Endodermal cell (in vitro differentiated cells): ENCODE measurements at regions not wholly inside any gene's neighbourhood (a gene's known extent, or its start where the extent isn't known, plus 50 kb on each side); places are given as distances from the start of the nearest gene placed in this dataset.

Experiments
- DNase-seq: peaks from one replicate; pipeline ENCODE4 v3.0.0-alpha.2; 2017
- H3K27ac ChIP-seq: 2 replicates; pipeline ENCODE4 v1.5.1; 2013; ENCODE audit warnings: mild to moderate bottlenecking, low read depth, low read length, moderate library complexity
- H3K27me3 ChIP-seq: 2 replicates; pipeline ENCODE4 v1.6.1; 2013; ENCODE audit warnings: mild to moderate bottlenecking, low read length, moderate library complexity; ENCODE audit not compliant: insufficient read depth, control insufficient read depth, poor library complexity, severe bottlenecking
- H3K36me3 ChIP-seq: 2 replicates; pipeline ENCODE4 v1.7.0; 2013; ENCODE audit warnings: mild to moderate bottlenecking, low read length, moderate library complexity; ENCODE audit not compliant: control insufficient read depth, insufficient read depth
- H3K4me1 ChIP-seq: one replicate; pipeline ENCODE4 v1.7.0; 2013; ENCODE audit warnings: low read length; ENCODE audit not compliant: control insufficient read depth, insufficient read depth
- H3K4me3 ChIP-seq: 2 replicates; pipeline ENCODE4 v1.5.1; 2013; ENCODE audit warnings: mild to moderate bottlenecking, low read length, moderate library complexity
- H3K9ac ChIP-seq: 2 replicates; pipeline ENCODE4 v1.6.1; 2013; ENCODE audit warnings: mild to moderate bottlenecking, low read length, moderate library complexity; ENCODE audit not compliant: poor library complexity, severe bottlenecking; ENCODE audit errors: extremely low read depth
- H3K9me3 ChIP-seq: 2 replicates; pipeline ENCODE4 v1.6.1; 2013; ENCODE audit warnings: mild to moderate bottlenecking, low read length, moderate library complexity; ENCODE audit not compliant: control insufficient read depth
- H3K27ac Mint-ChIP-seq: 2 replicates; pipeline ENCODE4 v1.8.0; 2020; ENCODE audit warnings: mixed read lengths
- H3K27me3 Mint-ChIP-seq: 2 replicates; pipeline ENCODE4 v1.8.0; 2021; ENCODE audit warnings: mild to moderate bottlenecking, mixed read lengths; ENCODE audit not compliant: insufficient read depth
- H3K36me3 Mint-ChIP-seq: 2 replicates; pipeline ENCODE4 v1.8.0; 2020; ENCODE audit warnings: low read depth, mixed read lengths
- H3K4me1 Mint-ChIP-seq: 2 replicates; pipeline ENCODE4 v1.8.0; 2020; ENCODE audit warnings: mixed read lengths
- H3K4me3 Mint-ChIP-seq: 2 replicates; pipeline ENCODE4 v1.8.0; 2020; ENCODE audit warnings: mild to moderate bottlenecking, moderate library complexity, mixed read lengths
- H3K9me3 Mint-ChIP-seq: 2 replicates; pipeline ENCODE4 v1.8.0; 2020; ENCODE audit warnings: mild to moderate bottlenecking, mixed read lengths
- WGBS, 2 experiments: methylation state at CpG; one replicate each; pipeline versions ENCODE4 v1.1.5 to v1.1.7; 2013; ENCODE audit warnings: missing lambda C conversion rate in 2 of 2, mixed read lengths in 1 of 2; ENCODE audit not compliant: insufficient coverage in 1 of 2, insufficient read length in 1 of 2; 5-methylcytosine and 5-hydroxymethylcytosine counted together
- TF ChIP-seq, protein P1 (sequence below): fragments of 200-600 bp; sonication (generic); conservative IDR thresholded peaks from 2 replicates; pipeline ENCODE4 v1.5.0; 2021; ENCODE audit warnings: antibody characterized with exemption, mild to moderate bottlenecking

DNA sequence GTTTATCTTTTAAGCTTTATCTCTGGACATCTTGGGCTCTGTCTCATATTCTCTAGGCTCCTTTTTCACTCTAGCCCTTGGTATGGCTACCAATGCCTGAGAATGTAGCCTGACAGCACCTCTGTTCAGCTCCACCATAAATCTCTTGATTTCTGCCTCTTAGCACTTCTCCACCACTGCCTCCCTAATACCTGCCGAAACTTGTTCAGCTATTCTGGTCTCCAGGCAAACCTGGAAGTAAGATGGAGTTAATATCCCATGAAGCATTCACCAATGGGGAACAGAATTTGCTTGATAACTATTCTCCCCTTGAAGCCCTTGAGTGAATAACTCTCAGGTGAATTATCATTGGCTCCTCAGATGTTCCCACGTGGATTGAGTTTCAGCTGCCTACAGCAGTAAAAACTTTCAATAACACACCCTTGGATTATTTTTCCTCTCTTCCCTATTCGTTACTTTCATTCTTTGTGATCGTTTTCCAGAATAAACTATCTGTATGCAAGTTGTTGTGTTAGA is 145.6 kb downstream of the EVA1A start:
- TF ChIP-seq, protein P1, sequence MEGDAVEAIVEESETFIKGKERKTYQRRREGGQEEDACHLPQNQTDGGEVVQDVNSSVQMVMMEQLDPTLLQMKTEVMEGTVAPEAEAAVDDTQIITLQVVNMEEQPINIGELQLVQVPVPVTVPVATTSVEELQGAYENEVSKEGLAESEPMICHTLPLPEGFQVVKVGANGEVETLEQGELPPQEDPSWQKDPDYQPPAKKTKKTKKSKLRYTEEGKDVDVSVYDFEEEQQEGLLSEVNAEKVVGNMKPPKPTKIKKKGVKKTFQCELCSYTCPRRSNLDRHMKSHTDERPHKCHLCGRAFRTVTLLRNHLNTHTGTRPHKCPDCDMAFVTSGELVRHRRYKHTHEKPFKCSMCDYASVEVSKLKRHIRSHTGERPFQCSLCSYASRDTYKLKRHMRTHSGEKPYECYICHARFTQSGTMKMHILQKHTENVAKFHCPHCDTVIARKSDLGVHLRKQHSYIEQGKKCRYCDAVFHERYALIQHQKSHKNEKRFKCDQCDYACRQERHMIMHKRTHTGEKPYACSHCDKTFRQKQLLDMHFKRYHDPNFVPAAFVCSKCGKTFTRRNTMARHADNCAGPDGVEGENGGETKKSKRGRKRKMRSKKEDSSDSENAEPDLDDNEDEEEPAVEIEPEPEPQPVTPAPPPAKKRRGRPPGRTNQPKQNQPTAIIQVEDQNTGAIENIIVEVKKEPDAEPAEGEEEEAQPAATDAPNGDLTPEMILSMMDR = no peak
- peaks cover 2% of the 10 kb centered on the region for H3K27me3 Mint-ChIP-seq
- H3K27me3 ChIP-seq = peaks cover 14% of the 10 kb centered on the region
- no peak overlapping the region for H3K27ac ChIP-seq
- 88 to 96% methylated on average over 2 to 4 of the region's 4 CpGs for WGBS, 2 experiments
- no peak overlapping the region for H3K9ac ChIP-seq
- H3K36me3 ChIP-seq = no peaks in the 10 kb centered on the region
- peaks cover 7% of the 10 kb centered on the region for H3K9me3 Mint-ChIP-seq
- no peaks in the 10 kb centered on the region for H3K36me3 Mint-ChIP-seq
- H3K4me3 Mint-ChIP-seq = no peak overlapping the region
- H3K27ac Mint-ChIP-seq = no peak overlapping the region
- no peak for DNase-seq
- H3K4me3 ChIP-seq = no peak overlapping the region
- H3K4me1 Mint-ChIP-seq = peaks cover 19% of the 10 kb centered on the region
- H3K9me3 ChIP-seq = peaks cover 11% of the 10 kb centered on the region
- H3K4me1 ChIP-seq = no peaks in the 10 kb centered on the region

GRCh38 chr2:75411574-75411973 is 149.2 kb downstream of the EVA1A start:
- H3K27me3 Mint-ChIP-seq = peaks cover 2% of the 10 kb centered on the region
- H3K9me3 Mint-ChIP-seq = peaks cover 13% of the 10 kb centered on the region
- no peak overlapping the region for H3K27ac ChIP-seq
- peaks cover 11% of the 10 kb centered on the region for H3K9me3 ChIP-seq
- TF ChIP-seq, protein P1 = no peak
- H3K9ac ChIP-seq = no peak overlapping the region
- 95 to 100% methylated on average over 1 to 2 of the region's 2 CpGs for WGBS, 2 experiments
- H3K4me1 ChIP-seq = no peaks in the 10 kb centered on the region
- H3K27me3 ChIP-seq = peaks cover 14% of the 10 kb centered on the region
- H3K4me1 Mint-ChIP-seq = peaks cover 10% of the 10 kb centered on the region
- no peak overlapping the region for H3K27ac Mint-ChIP-seq
- no peak overlapping the region for H3K4me3 ChIP-seq
- no peak overlapping the region for H3K4me3 Mint-ChIP-seq
- no peak for DNase-seq
- no peaks in the 10 kb centered on the region for H3K36me3 Mint-ChIP-seq
- no peaks in the 10 kb centered on the region for H3K36me3 ChIP-seq

DNA sequence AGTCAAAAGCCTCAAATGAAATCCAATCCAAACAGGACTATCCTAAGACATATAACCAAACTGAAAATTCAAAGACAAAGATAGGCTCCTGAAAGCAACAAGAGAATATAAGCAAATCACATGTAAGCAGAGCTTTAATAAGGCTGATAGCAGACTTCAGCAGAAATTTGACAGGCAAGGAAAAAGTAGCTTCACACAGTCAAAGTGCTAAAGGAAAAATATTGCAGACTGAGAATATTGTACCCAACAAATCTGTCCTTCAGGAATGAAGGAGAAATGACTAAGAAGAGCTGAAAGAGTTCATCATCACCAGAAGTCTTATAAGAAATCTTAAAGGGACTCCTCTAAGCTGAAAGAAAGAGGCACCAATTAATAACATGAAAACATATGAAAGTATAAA is 150.0 kb downstream of the EVA1A start:
- H3K4me3 ChIP-seq = no peak overlapping the region
- H3K4me1 ChIP-seq = no peaks in the 10 kb centered on the region
- peaks cover 11% of the 10 kb centered on the region for H3K9me3 ChIP-seq
- peaks cover 14% of the 10 kb centered on the region for H3K27me3 ChIP-seq
- TF ChIP-seq, protein P1 = no peak
- Mint-ChIP-seq H3K27ac (no peak overlapping the region), H3K27me3 (peaks cover 2% of the 10 kb centered on the region), H3K4me1 (peaks cover 10% of the 10 kb centered on the region), H3K36me3 (no peaks in the 10 kb centered on the region), H3K4me3 (no peak overlapping the region), H3K9me3 (peaks cover 13% of the 10 kb centered on the region)
- H3K27ac ChIP-seq = no peak overlapping the region
- DNase-seq = no peak
- no peak overlapping the region for H3K9ac ChIP-seq
- no peaks in the 10 kb centered on the region for H3K36me3 ChIP-seq
